RPMI7951 (cell line): ENCODE measurements at regions not wholly inside any gene's neighbourhood (a gene's known extent, or its start where the extent isn't known, plus 50 kb on each side); places are given as distances from the start of the nearest gene placed in this dataset.
"Not testable (repeated sequence)": the region's sequence is repeated elsewhere in the genome, so short reads cannot be mapped to it uniquely, and the experiment has no call there.

Source experiments
- DNase-seq: peaks from one replicate; pipeline ENCODE4 v3.0.0-alpha.2; 2012; ENCODE audit warnings: low read depth

DNA sequence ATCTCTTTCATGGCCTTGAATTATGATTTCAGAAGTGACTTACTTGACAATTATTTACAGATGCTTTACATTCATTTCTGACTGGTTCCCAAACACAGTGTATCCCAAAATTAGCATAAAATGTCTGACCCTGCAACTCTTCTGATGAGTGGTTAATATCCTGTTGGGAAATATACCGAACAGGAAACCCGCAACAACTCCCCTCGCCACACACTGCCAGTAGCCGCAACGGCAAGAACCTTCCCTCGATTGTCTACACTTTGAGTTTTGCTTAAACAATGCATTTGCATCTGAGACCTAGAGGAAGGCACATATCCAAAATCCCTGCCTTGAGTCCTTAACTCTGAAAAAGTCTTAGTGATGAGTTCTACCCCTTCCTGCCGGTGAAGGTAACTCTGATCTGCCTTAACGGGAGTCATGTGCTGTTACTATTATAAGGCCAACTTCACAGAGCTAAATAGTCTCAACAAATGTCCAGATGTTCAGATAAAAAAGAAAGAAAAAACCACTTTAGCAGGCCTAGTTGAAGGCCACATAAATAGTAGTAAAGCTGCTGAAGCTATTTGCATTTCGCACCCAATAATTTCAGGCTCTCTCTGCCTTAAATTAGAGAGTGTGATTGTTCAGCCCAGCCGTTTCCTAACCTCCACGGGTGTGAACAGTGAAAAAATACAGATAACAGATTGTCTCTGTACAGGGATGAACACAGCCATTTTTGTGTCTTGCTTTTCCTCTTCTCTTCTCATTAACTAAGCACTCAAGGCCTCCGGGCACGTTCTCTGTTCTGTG lies 321.1 kb downstream of the HS3ST3B1 start:
- no peak for DNase-seq

DNA sequence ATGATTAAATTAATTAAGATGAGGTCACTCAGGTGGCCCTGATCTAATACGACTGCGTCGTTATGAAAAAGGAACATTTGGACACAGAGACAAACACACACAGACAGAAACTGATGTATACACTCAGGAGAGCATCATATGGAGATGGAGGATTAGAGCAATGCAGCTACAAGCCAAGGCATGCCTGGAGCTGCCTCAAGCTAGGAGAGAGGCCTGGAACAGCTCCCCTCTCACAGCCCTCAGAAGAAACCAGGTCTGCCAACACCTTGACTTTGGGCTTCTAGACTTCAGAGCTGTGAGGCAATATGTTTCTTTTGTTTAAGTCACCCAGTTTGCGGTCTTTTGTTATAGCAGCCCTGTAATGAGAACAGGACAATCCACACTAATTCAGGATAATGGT lies 318.9 kb downstream of the HS3ST3B1 start:
- DNase-seq = no peak

- no peak for DNase-seq
Measured at GRCh38 chr17:14616528-14616927, 315.6 kb downstream of the HS3ST3B1 start.

GRCh38 chr17:14605267-14605599 lies 304.4 kb downstream of the HS3ST3B1 start:
- no peak for DNase-seq

GRCh38 chr17:14604591-14605266 lies 303.8 kb downstream of the HS3ST3B1 start:
- DNase-seq = no peak

- DNase-seq = no peak
Measured at GRCh38 chr17:14596224-14596623, 295.3 kb downstream of the HS3ST3B1 start.

DNA sequence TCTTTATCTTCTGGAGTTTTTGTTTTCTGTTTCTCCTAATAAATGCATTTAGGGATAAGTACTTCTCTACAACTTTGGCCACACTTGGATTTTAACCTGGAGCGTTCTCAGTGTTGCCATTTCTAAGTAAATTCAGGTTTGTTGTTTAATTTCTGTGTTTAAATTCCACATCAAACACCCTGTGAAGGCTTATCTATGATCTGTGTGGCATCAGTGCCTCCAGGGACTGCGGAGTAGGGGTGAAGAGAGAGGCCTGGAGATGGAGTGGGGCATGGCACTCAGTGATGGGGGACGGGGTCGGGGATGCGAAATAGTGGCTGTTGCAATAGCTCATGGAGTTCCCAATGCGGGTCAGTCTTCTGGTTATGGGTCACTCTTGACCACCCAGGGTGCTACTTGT lies 294.8 kb downstream of the HS3ST3B1 start:
- no peak for DNase-seq

GRCh38 chr17:14594690-14595089 lies 293.8 kb downstream of the HS3ST3B1 start:
- DNase-seq = no peak

GRCh38 chr17:14593956-14594355 lies 293.1 kb downstream of the HS3ST3B1 start:
- DNase-seq = no peak

- no peak for DNase-seq
Measured at GRCh38 chr17:14590459-14591250, 289.8 kb downstream of the HS3ST3B1 start.

DNA sequence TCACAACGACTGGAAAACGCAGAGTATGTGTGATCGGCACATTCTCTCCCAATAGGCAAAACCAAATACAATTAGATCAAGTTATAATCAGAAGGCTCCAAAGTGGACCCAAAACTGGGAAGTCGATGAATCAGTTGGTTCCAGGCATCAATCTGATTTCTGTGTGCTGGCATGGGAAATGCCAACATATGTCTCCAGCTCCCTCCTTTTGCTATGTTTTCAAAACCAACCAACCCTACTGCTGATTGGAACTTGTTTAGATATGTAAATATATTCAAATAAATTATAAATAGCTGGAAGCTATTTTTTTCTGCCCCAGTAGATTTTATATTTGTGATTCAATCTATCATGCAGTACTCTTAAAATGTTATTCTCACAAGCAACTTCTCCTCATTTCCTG lies 284.2 kb downstream of the HS3ST3B1 start:
- DNase-seq = no peak

DNA sequence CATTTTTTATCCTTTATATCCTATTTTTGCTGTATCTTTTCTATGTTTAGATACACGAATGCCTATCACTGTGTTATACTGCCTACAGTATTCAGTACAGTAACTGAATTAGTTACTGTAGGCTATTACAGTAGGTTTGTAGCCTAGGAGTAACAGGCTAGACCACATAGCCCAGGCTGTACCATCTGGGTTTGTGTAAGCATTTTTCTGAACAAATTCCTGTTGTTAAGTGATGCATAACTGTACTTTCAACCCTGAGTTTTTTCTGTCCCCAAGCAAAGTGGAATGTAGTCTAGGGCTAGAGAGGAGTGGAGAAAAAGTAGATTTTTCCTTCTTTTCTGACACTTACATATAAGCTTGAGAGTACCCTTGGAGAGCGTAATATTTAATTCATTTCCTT lies 282.1 kb downstream of the HS3ST3B1 start:
- no peak for DNase-seq

- no peak for DNase-seq
Measured at GRCh38 chr17:14581186-14581830, 280.4 kb downstream of the HS3ST3B1 start.

DNA sequence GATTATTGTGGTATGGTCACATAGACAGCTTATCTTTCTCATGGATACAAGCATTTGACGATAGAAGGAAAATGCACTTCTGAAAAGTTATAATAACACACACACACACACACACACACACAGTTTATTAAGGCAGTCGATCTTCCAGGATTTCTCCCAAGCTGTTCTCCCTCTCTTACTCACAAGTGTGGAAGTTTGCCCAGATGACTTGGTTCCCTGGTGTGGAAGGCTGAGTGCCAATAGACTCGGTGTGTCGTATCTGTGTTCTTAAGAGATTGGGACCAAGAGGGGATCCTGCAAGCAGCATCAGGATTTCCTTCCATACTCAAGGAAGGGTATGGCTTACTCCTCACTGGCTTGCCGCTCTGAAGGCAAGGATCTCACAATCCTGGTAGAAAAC lies 279.6 kb downstream of the HS3ST3B1 start:
- DNase-seq = no peak

GRCh38 chr17:14579716-14580115 lies 278.8 kb downstream of the HS3ST3B1 start:
- no peak for DNase-seq

GRCh38 chr17:14575471-14575953 lies 274.6 kb downstream of the HS3ST3B1 start:
- no peak for DNase-seq

DNA sequence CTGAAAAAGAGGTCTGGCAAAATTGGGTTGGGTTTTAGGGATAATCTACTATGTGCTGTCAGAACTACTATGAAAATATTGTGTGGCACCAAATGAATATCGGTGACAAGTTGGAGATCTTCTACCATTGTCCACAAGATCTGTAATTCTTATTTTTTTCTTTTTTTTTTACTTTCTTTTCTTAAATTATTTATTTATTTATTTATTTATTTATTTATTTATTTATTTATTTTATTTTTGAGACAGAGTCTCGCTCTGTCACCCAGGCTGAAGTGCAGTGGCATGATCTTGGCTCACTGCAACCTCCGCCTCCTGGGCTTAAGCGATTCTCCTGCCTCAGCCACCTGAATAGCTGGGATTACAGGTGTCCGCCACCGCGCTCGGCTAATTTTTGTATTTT lies 259.4 kb downstream of the HS3ST3B1 start:
- not testable (repeated sequence) for DNase-seq

- DNase-seq = no peak
Measured at GRCh38 chr17:14559264-14560119, 258.6 kb downstream of the HS3ST3B1 start.

DNA sequence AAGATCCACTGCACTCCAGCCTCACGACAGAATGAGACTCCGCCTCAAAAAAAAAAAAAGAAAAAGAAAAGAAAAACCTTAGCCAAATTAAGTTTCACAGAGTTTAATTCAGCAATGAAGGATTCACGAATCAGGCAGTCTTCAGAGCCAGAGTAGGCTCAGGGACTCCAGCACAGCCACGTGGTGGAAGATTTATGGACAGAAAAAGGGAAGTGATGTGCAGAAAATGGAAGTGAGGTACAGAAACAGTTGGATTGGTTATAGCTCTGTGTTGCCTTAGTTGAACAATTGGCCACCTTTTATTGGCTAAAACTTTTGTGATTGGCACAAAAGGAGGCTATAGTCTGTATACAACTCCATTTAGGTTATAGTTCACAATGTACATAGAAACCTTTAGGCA lies 256.6 kb downstream of the HS3ST3B1 start:
- DNase-seq = no peak

- no peak for DNase-seq
Measured at GRCh38 chr17:14553847-14554246, 253.0 kb downstream of the HS3ST3B1 start.

DNA sequence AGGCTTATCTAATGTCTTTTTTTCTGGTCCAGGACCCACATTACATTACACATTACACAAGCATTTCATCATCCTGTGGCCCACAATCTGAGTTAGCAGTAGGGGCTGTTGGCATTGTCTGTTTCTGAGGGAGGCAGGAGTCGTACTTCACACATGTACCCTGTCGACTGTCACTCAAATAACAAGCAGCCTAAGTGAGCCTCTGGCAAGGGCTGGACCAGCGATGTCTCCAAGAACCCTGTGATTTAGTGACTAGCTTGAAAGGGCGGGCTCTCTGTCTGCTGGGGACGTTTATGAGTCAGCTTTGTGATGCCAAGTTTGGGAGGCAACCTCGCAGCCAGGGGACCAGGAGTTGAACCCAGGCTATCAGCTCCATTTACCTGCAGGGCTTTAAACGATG lies 251.4 kb downstream of the HS3ST3B1 start:
- no peak for DNase-seq
